SK-N-SH (cell line): ENCODE measurements at regions not wholly inside any gene's neighbourhood (a gene's known extent, or its start where the extent isn't known, plus 50 kb on each side); places are given as distances from the start of the nearest gene placed in this dataset.

Experiments used
- CTCF ChIA-PET: fragments of 300-600, 350-600 bp; formaldehyde crosslinking; extraction: SDS; loops from one replicate; lab custom pipeline; 2021; lab: Yijun Ruan, JAX
- POLR2A ChIA-PET: fragments of 350-600 bp; sonication (Branson Sonifier 250); formaldehyde crosslinking; extraction: SDS; loops from one replicate; lab custom pipeline; 2020; ENCODE audit warnings: antibody characterized with exemption, inconsistent platforms; lab: Yijun Ruan, JAX
- DNase-seq: peaks from one replicate; pipeline ENCODE4 v3.0.0; 2012
- H2AFZ ChIP-seq: fragments of 200-600 bp; sonication (generic); 2 replicates; pipeline ENCODE4 v1.8.1; 2016; ENCODE audit warnings: antibody characterized with exemption, mild to moderate bottlenecking, low read depth
- H3F3A ChIP-seq: fragments of 200-600 bp; sonication (generic); replicated peaks from 2 replicates; pipeline ENCODE3; 2016; ENCODE audit warnings: antibody characterized with exemption, mild to moderate bottlenecking; ENCODE audit not compliant: insufficient read depth
- H3K27ac ChIP-seq, 2 experiments: fragments of 200-500 bp in 1 of 2; fragments of 200-600 bp in 1 of 2; sonication (Bioruptor generic) in 1 of 2; sonication (generic), shearing (Covaris generic) in 1 of 2; 2 replicates each; pipeline versions ENCODE4 v1.5.1 to v1.6.1; 2014 to 2016; ENCODE audit warnings: low read depth in 2 of 2, inconsistent platforms in 1 of 2, low read length in 1 of 2, mild to moderate bottlenecking in 1 of 2, mixed read lengths in 1 of 2
- H3K27me3 ChIP-seq: fragments of 200-600 bp; sonication (generic), shearing (Covaris generic); 2 replicates; pipeline ENCODE4 v1.6.1; 2016; ENCODE audit warnings: mixed run types; ENCODE audit not compliant: insufficient read depth
- H3K36me3 ChIP-seq, 2 experiments: fragments of 200-500 bp in 1 of 2; fragments of 200-600 bp in 1 of 2; sonication (Bioruptor generic) in 1 of 2; sonication (generic) in 1 of 2; replicated peaks in 1 of 2; 2 replicates each; pipeline versions ENCODE3 to v1.5.1; 2014 to 2016; ENCODE audit warnings: low read length in 1 of 2, mild to moderate bottlenecking in 1 of 2; ENCODE audit not compliant: insufficient read depth in 2 of 2, control insufficient read depth in 1 of 2
- H3K4me1 ChIP-seq, 2 experiments: fragments of 200-500 bp in 1 of 2; fragments of 200-600 bp in 1 of 2; sonication (Bioruptor generic) in 1 of 2; sonication (generic), shearing (Covaris generic) in 1 of 2; 2 replicates each; pipeline versions ENCODE4 v1.5.1 to v1.6.1; 2014 to 2016; ENCODE audit warnings: low read depth in 1 of 2, low read length in 1 of 2, mixed run types in 1 of 2; ENCODE audit not compliant: insufficient read depth in 2 of 2, control insufficient read depth in 1 of 2
- H3K4me2 ChIP-seq: fragments of 200-600 bp; sonication (generic), shearing (Covaris generic); 2 replicates; pipeline ENCODE4 v1.6.1; 2017; ENCODE audit warnings: mixed run types
- H3K4me3 ChIP-seq, 2 experiments: fragments of 200-500 bp in 1 of 2; fragments of 200-600 bp in 1 of 2; sonication (Bioruptor generic) in 1 of 2; sonication (generic), shearing (Covaris generic) in 1 of 2; 2 replicates each; pipeline versions ENCODE4 v1.5.1 to v1.8.1; 2014 to 2016; ENCODE audit warnings: low read depth in 2 of 2, inconsistent platforms in 1 of 2, low read length in 1 of 2, mild to moderate bottlenecking in 1 of 2, mixed read lengths in 1 of 2, moderate library complexity in 1 of 2
- H3K79me2 ChIP-seq: fragments of 200-600 bp; sonication (generic); 2 replicates; pipeline ENCODE4 v1.8.1; 2017; ENCODE audit warnings: mild to moderate bottlenecking; ENCODE audit not compliant: insufficient read depth
- H3K9ac ChIP-seq: fragments of 200-600 bp; sonication (generic); 2 replicates; pipeline ENCODE4 v1.6.1; 2017; ENCODE audit warnings: mixed run types
- H3K9me2 ChIP-seq: fragments of 200-600 bp; sonication (generic); 2 replicates; pipeline ENCODE4 v1.6.1; 2017; ENCODE audit warnings: mixed run types
- H3K9me3 ChIP-seq: fragments of 200-600 bp; sonication (generic); 2 replicates; pipeline ENCODE4 v1.6.1; 2017; ENCODE audit warnings: mixed run types, mild to moderate bottlenecking, moderate library complexity
- H4K20me1 ChIP-seq: fragments of 200-600 bp; sonication (generic); 2 replicates; pipeline ENCODE4 v1.6.1; 2017; ENCODE audit warnings: mild to moderate bottlenecking, mixed run types; ENCODE audit not compliant: insufficient read depth
- ELF1 ChIP-seq: IDR thresholded peaks from 2 replicates; pipeline ENCODE4 v1.4.0; 2012
- FOXM1 ChIP-seq: IDR thresholded peaks from 2 replicates; pipeline ENCODE4 v1.4.0; 2012; ENCODE audit warnings: low read depth, mild to moderate bottlenecking
- IRF3 ChIP-seq: fragments of 150-350 bp; IDR thresholded peaks from 2 replicates; pipeline ENCODE4 v1.6.1; 2016; ENCODE audit warnings: mild to moderate bottlenecking, low read depth, low read length
- JUND ChIP-seq: IDR thresholded peaks from 2 replicates; pipeline ENCODE4 v1.4.0; 2012
- MEF2A ChIP-seq: IDR thresholded peaks from 2 replicates; pipeline ENCODE4 v1.4.0; 2012; ENCODE audit warnings: low read depth, borderline replicate concordance
- MXI1 ChIP-seq: IDR thresholded peaks from 2 replicates; pipeline ENCODE4 v1.6.1; 2012; ENCODE audit warnings: mild to moderate bottlenecking, low read depth, low read length, improper control_type of control experiment
- NRF1 ChIP-seq: IDR thresholded peaks from 2 replicates; pipeline ENCODE4 v1.6.1; 2012; ENCODE audit warnings: low read depth, mild to moderate bottlenecking, low read length
- PBX3 ChIP-seq: IDR thresholded peaks from 2 replicates; pipeline ENCODE4; 2012
- POLR2AphosphoS5 ChIP-seq: IDR thresholded peaks from 2 replicates; pipeline ENCODE4 v1.6.1; 2012; ENCODE audit warnings: low read depth, low read length
- RAD21 ChIP-seq: IDR thresholded peaks from 2 replicates; pipeline ENCODE4 v1.6.1; 2012; ENCODE audit warnings: mild to moderate bottlenecking, low read length
- RFX5 ChIP-seq: IDR thresholded peaks from 2 replicates; pipeline ENCODE4 v1.6.1; 2012; ENCODE audit warnings: mild to moderate bottlenecking, improper control_type of control experiment, low read length
- RXRA ChIP-seq: IDR thresholded peaks from 2 replicates; pipeline ENCODE4 v1.4.0; 2012; ENCODE audit warnings: low read depth, mild to moderate bottlenecking, borderline replicate concordance
- SIN3A ChIP-seq: IDR thresholded peaks from 2 replicates; pipeline ENCODE4 v1.6.1; 2012; ENCODE audit warnings: low read depth, mild to moderate bottlenecking, low read length, moderate library complexity, borderline replicate concordance
- SMC3 ChIP-seq: IDR thresholded peaks from 2 replicates; pipeline ENCODE4 v1.6.1; 2012; ENCODE audit warnings: low read depth, low read length, improper control_type of control experiment
- TAF1 ChIP-seq: IDR thresholded peaks from 2 replicates; pipeline ENCODE4 v1.6.1; 2012; ENCODE audit warnings: low read depth, mild to moderate bottlenecking, low read length, moderate library complexity, borderline replicate concordance
- TCF12 ChIP-seq: IDR thresholded peaks from 2 replicates; pipeline ENCODE4 v1.4.0; 2012
- TEAD4 ChIP-seq: IDR thresholded peaks from 2 replicates; pipeline ENCODE4 v1.4.0; 2012; ENCODE audit warnings: mild to moderate bottlenecking, borderline replicate concordance; ENCODE audit not compliant: insufficient read depth
- USF1 ChIP-seq: IDR thresholded peaks from 2 replicates; pipeline ENCODE4 v1.4.0; 2012; ENCODE audit warnings: low read depth, borderline replicate concordance
- USF2 ChIP-seq: fragments of 150-350 bp; IDR thresholded peaks from 2 replicates; pipeline ENCODE4 v1.6.1; 2017; ENCODE audit warnings: antibody characterized with exemption, low read length, low read depth, borderline replicate concordance
- YY1 ChIP-seq: IDR thresholded peaks from 2 replicates; pipeline ENCODE4 v1.4.0; 2012; ENCODE audit warnings: low read depth, mild to moderate bottlenecking
- ZBTB33 ChIP-seq: IDR thresholded peaks from 2 replicates; pipeline ENCODE4 v1.4.0; 2012; ENCODE audit warnings: low read depth, borderline replicate concordance
- WGBS: methylation state at CpG from one replicate; pipeline ENCODE4 v1.1.6; 2017; ENCODE audit warnings: low lambda C conversion rate; 5-methylcytosine and 5-hydroxymethylcytosine counted together

- Histone ChIP-seq H3K4me2 (no peak overlapping the region), H2AFZ (no peak overlapping the region)
- TF ChIP-seq TCF12 (no peak), PBX3 (no peak), TEAD4 (no peak), ELF1 (no peak), USF1 (no peak), RXRA (no peak), USF2 (no peak), FOXM1 (no peak), YY1 (no peak), ZBTB33 (no peak), SMC3 (no peak), JUND (no peak), POLR2AphosphoS5 (no peak), SIN3A (no peak), MXI1 (no peak)
- TF ChIP-seq, all 33 proteins: peak for 0
- POLR2A ChIA-PET, result no interaction called here
- WGBS, result 12% methylated on average over 4 of the region's 4 CpGs
- no peaks in the 10 kb centered on the region for H4K20me1 ChIP-seq
- no peak overlapping the region for H3K27ac ChIP-seq
- H3K9me2 ChIP-seq, result no peaks in the 10 kb centered on the region
- H3K9ac ChIP-seq, result no peak overlapping the region
- no peaks in the 10 kb centered on the region for H3F3A ChIP-seq
- H3K36me3 ChIP-seq, result no peaks in the 10 kb centered on the region
- H3K79me2 ChIP-seq, result no peaks in the 10 kb centered on the region
- H3K4me1 ChIP-seq, result no peaks in the 10 kb centered on the region; a peak in 1 of 4 replicates
- H3K9me3 ChIP-seq, result no peaks in the 10 kb centered on the region
- no peaks in the 10 kb centered on the region for H3K27me3 ChIP-seq
- H3K4me3 ChIP-seq, result no peak overlapping the region
- no peak for DNase-seq
- CTCF ChIA-PET, result interaction anchor here (0.6 to 1.2 kb wide), 2 partner anchors 64 to 496 kb away, joined by 3 read pairs; no protein-coding TSS in a partner anchor
These were observed 861.9 kb upstream of the ARPP21 start for GRCh38 chr3:34777386-34777785.

GRCh38 chr3:34779092-34779491, 860.2 kb upstream of the ARPP21 start:
- DNase-seq, result no peak
- Histone ChIP-seq H3K4me3 (no peak overlapping the region), H2AFZ (no peak overlapping the region), H3K9ac (no peak overlapping the region), H3K9me3 (no peaks in the 10 kb centered on the region), H4K20me1 (no peaks in the 10 kb centered on the region), H3K27ac (no peak overlapping the region), H3K79me2 (no peaks in the 10 kb centered on the region), H3K36me3 (no peaks in the 10 kb centered on the region), H3K4me2 (no peak overlapping the region), H3K9me2 (no peaks in the 10 kb centered on the region), H3F3A (no peaks in the 10 kb centered on the region), H3K27me3 (no peaks in the 10 kb centered on the region), H3K4me1 (no peaks in the 10 kb centered on the region; a peak in 1 of 4 replicates)
- 13% methylated on average over 1 of the region's 1 CpG for WGBS
- TF ChIP-seq IRF3, result no peak
- TF ChIP-seq FOXM1, result no peak
- TF ChIP-seq RAD21, result no peak
- no peak for TF ChIP-seq MEF2A
- no peak for TF ChIP-seq TAF1
- TF ChIP-seq RFX5, result no peak
- no peak for TF ChIP-seq NRF1
- no peak for TF ChIP-seq YY1
- TF ChIP-seq ZBTB33, result no peak
- ChIA-PET POLR2A (no interaction called here), CTCF (interaction anchor here (1.4 kb wide), 1 partner anchor 11 kb away, joined by 3 read pairs; no protein-coding TSS in a partner anchor)
